Lower lobe of right lung (tissue), 2 donors: ENCODE measurements at regions not wholly inside any gene's neighbourhood (a gene's known extent, or its start where the extent isn't known, plus 50 kb on each side); places are given as distances from the start of the nearest gene placed in this dataset.
A peak's percentile ranks its signal among the peaks of the same experiment; 100 is the strongest.
"Not testable (repeated sequence)": the region's sequence is repeated elsewhere in the genome, so short reads cannot be mapped to it uniquely, and the experiment has no call there.

Experiments
- ATAC-seq, 2 donors: fragments of 200-7000 bp; cut with Tn5 transposase; one replicate each; pipeline ENCODE4 v1.9.1; 2020 to 2022; ENCODE audit warnings: mild to moderate bottlenecking in 2 of 2, moderate library complexity in 2 of 2
- DNase-seq: peaks from one replicate; pipeline ENCODE4 v3.0.0-alpha.2; 2020
- H3K27ac ChIP-seq: fragments of 200-600 bp; one replicate; pipeline ENCODE4 v1.8.0; 2022
- H3K27me3 ChIP-seq: fragments of 200-600 bp; one replicate; pipeline ENCODE4 v1.8.0; 2022; ENCODE audit warnings: low read depth
- H3K36me3 ChIP-seq: fragments of 200-600 bp; one replicate; pipeline ENCODE4 v1.8.0; 2022; ENCODE audit warnings: mild to moderate bottlenecking
- H3K4me1 ChIP-seq: fragments of 200-600 bp; one replicate; pipeline ENCODE4 v1.8.0; 2022
- H3K4me3 ChIP-seq: fragments of 200-600 bp; one replicate; pipeline ENCODE4 v1.8.0; 2022; ENCODE audit warnings: mild to moderate bottlenecking
- H3K9me3 ChIP-seq: fragments of 200-600 bp; one replicate; pipeline ENCODE4 v1.8.0; 2022
- CTCF ChIP-seq: fragments of 200-600 bp; IDR thresholded peaks from one replicate; pipeline ENCODE4 v1.8.0; 2022; ENCODE audit warnings: antibody characterized with exemption, mild to moderate bottlenecking
- intact Hi-C: fragments of 100-400 bp; cut with DNase I; formaldehyde crosslinking; loops from one replicate; pipeline ENCODE4 v1.11.0; 2022
- donor health status: DM: no; HTN: yes; CAD: no; lungs with severe emphysema.

- intact Hi-C loops = no loop called here
Observed at GRCh38 chr4:3911252-3911856, 145.2 kb downstream of the ADRA2C start.

GRCh38 chr4:3914511-3914910 is 148.3 kb downstream of the ADRA2C start:
- H3K36me3 ChIP-seq, ATAC-seq, intact Hi-C loops: not testable (repeated sequence)

More at GRCh38 chr4:3911252-3911856, 145.2 kb downstream of the ADRA2C start:
- DNase-seq (no peak), ATAC-seq (peak in 1 of 2 donors; percentile 11)
- no peaks in the 10 kb centered on the region for H3K9me3 ChIP-seq
- H3K4me3 ChIP-seq = no peak overlapping the region
- no peaks in the 10 kb centered on the region for H3K4me1 ChIP-seq
- no peak for TF ChIP-seq CTCF
- H3K27ac ChIP-seq = no peak overlapping the region
- H3K27me3 ChIP-seq = no peaks in the 10 kb centered on the region
- H3K36me3 ChIP-seq = no peaks in the 10 kb centered on the region

GRCh38 chr4:3919509-3919908 is 153.3 kb downstream of the ADRA2C start:
- ATAC-seq, intact Hi-C loops, H3K27ac ChIP-seq, H3K36me3 ChIP-seq, H3K4me3 ChIP-seq, DNase-seq, H3K4me1 ChIP-seq, H3K9me3 ChIP-seq, H3K27me3 ChIP-seq: not testable (repeated sequence)

More at GRCh38 chr4:3914511-3914910, 148.3 kb downstream of the ADRA2C start:
- not testable (repeated sequence) for H3K27me3 ChIP-seq, H3K27ac ChIP-seq, DNase-seq, H3K9me3 ChIP-seq, H3K4me3 ChIP-seq, H3K4me1 ChIP-seq

GRCh38 chr4:3921902-3922301 is 155.7 kb downstream of the ADRA2C start:
- intact Hi-C loops, H3K4me3 ChIP-seq, H3K4me1 ChIP-seq, H3K27ac ChIP-seq, ATAC-seq, H3K9me3 ChIP-seq, H3K27me3 ChIP-seq, H3K36me3 ChIP-seq, DNase-seq: not testable (repeated sequence)

GRCh38 chr4:3925841-3926240 is 159.7 kb downstream of the ADRA2C start:
- DNase-seq, intact Hi-C loops, ATAC-seq, H3K27ac ChIP-seq, H3K4me3 ChIP-seq, H3K27me3 ChIP-seq, H3K36me3 ChIP-seq, H3K4me1 ChIP-seq, H3K9me3 ChIP-seq: not testable (repeated sequence)

- intact Hi-C loops, H3K36me3 ChIP-seq, H3K9me3 ChIP-seq, DNase-seq, ATAC-seq, H3K27me3 ChIP-seq, H3K27ac ChIP-seq, H3K4me3 ChIP-seq, H3K4me1 ChIP-seq: not testable (repeated sequence)
Observed at GRCh38 chr4:3926271-3926670, 160.1 kb downstream of the ADRA2C start.

- H3K4me3 ChIP-seq, intact Hi-C loops, DNase-seq, H3K27me3 ChIP-seq, H3K27ac ChIP-seq, H3K36me3 ChIP-seq, ATAC-seq, H3K9me3 ChIP-seq, H3K4me1 ChIP-seq: not testable (repeated sequence)
Observed at GRCh38 chr4:3926969-3927755, 161.0 kb downstream of the ADRA2C start.

- ATAC-seq = not testable (repeated sequence)
Observed at GRCh38 chr4:3929431-3929830, 163.2 kb downstream of the ADRA2C start.

GRCh38 chr4:3932734-3933133 is 166.5 kb downstream of the ADRA2C start:
- DNase-seq, H3K36me3 ChIP-seq, H3K4me3 ChIP-seq, H3K4me1 ChIP-seq, H3K27me3 ChIP-seq, ATAC-seq, H3K27ac ChIP-seq, intact Hi-C loops, H3K9me3 ChIP-seq: not testable (repeated sequence)

More at GRCh38 chr4:3929431-3929830, 163.2 kb downstream of the ADRA2C start:
- H3K4me1 ChIP-seq, H3K36me3 ChIP-seq, H3K4me3 ChIP-seq, DNase-seq, H3K27me3 ChIP-seq, intact Hi-C loops, H3K27ac ChIP-seq, H3K9me3 ChIP-seq: not testable (repeated sequence)

GRCh38 chr4:3935406-3935805 is 169.2 kb downstream of the ADRA2C start:
- H3K27ac ChIP-seq, DNase-seq, intact Hi-C loops, H3K4me3 ChIP-seq, ATAC-seq, H3K36me3 ChIP-seq, H3K27me3 ChIP-seq, H3K4me1 ChIP-seq, H3K9me3 ChIP-seq: not testable (repeated sequence)
